ENCODE measurements at regions not wholly inside any gene's neighbourhood (a gene's known extent, or its start where the extent isn't known, plus 50 kb on each side); places are given as distances from the start of the nearest gene placed in this dataset.
A peak's percentile ranks its signal among the peaks of the same experiment; 100 is the strongest.
"Not testable (repeated sequence)": the region's sequence is repeated elsewhere in the genome, so short reads cannot be mapped to it uniquely, and the experiment has no call there.

DNA sequence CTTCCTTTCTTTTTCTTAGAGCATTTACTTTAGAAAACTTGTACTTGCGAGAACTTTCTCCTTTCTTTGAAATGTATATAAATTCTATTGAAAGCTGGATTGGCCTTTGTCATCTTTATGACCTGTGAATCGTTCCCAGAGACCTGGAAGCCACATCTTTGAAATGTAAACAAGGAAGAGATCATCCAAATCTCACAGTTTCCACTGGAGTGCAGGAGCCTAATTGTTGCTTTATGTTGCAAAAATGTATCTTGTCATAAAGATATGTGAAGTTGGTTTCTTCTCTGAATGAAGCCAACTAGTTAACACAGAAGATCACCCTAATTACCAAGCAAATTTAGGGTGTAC is 1101.8 kb downstream of the TAF11L14 start:
- Histone ChIP-seq H2AFZ (ENCODE audit: low read depth) (no peak overlapping the region), H3K27me3 (ENCODE audit: insufficient read depth, low read depth) (no peaks in the 10 kb centered on the region), H4K20me1 (ENCODE audit: insufficient read depth) (no peaks in the 10 kb centered on the region), H3K4me3 (IDR thresholded peaks at IDR 0.05; ENCODE audit: insufficient read depth, low read depth, low read length) (no peak overlapping the region), H3K79me2 (ENCODE audit: insufficient read depth, low read depth) (peaks cover 24% of the 10 kb centered on the region), H3K36me3 (ENCODE audit: insufficient read depth) (no peaks in the 10 kb centered on the region), H3K4me1 (ENCODE audit: low read depth, poor library complexity, severe bottlenecking) (peaks cover 22% of the 10 kb centered on the region), H3K27ac (no peak overlapping the region), H3K9ac (no peak overlapping the region), H3K4me2 (no peak overlapping the region)
- TF ChIP-seq, protein P1, sequence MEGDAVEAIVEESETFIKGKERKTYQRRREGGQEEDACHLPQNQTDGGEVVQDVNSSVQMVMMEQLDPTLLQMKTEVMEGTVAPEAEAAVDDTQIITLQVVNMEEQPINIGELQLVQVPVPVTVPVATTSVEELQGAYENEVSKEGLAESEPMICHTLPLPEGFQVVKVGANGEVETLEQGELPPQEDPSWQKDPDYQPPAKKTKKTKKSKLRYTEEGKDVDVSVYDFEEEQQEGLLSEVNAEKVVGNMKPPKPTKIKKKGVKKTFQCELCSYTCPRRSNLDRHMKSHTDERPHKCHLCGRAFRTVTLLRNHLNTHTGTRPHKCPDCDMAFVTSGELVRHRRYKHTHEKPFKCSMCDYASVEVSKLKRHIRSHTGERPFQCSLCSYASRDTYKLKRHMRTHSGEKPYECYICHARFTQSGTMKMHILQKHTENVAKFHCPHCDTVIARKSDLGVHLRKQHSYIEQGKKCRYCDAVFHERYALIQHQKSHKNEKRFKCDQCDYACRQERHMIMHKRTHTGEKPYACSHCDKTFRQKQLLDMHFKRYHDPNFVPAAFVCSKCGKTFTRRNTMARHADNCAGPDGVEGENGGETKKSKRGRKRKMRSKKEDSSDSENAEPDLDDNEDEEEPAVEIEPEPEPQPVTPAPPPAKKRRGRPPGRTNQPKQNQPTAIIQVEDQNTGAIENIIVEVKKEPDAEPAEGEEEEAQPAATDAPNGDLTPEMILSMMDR (conservative IDR thresholded peaks at IDR 0.05; ENCODE audit: low read depth, low read length), result no peak

DNA sequence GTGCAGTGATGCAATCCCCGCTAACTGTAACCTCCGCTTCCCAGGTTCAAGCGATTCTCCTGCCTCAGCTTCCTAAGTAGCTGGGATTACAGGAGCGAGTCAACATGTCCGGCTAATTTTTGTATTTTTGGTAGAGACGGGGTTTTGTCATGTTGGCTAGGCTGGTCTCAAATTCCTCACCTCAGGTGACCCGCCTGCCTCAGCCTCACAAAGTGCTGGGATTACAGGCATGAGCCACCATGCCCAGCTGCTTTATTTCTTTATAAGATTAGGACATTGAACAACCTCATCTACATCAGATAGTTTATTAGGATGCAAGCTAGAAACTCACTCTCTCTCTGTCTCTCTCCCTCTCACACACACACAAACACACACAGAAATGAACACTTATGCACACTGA is 1102.5 kb downstream of the TAF11L14 start:
- H4K20me1 ChIP-seq (ENCODE audit: insufficient read depth); H3K27me3 ChIP-seq (ENCODE audit: insufficient read depth, low read depth); H3K9ac ChIP-seq; H3K27ac ChIP-seq; H3K4me2 ChIP-seq; H2AFZ ChIP-seq (ENCODE audit: low read depth); H3K36me3 ChIP-seq (ENCODE audit: insufficient read depth); H3K4me3 ChIP-seq (IDR thresholded peaks at IDR 0.05; ENCODE audit: insufficient read depth, low read depth, low read length): not testable (repeated sequence)
- peaks cover 29% of the 10 kb centered on the region for H3K4me1 ChIP-seq (ENCODE audit: low read depth, poor library complexity, severe bottlenecking)
- H3K79me2 ChIP-seq (ENCODE audit: insufficient read depth, low read depth), result peaks cover 31% of the 10 kb centered on the region

DNA sequence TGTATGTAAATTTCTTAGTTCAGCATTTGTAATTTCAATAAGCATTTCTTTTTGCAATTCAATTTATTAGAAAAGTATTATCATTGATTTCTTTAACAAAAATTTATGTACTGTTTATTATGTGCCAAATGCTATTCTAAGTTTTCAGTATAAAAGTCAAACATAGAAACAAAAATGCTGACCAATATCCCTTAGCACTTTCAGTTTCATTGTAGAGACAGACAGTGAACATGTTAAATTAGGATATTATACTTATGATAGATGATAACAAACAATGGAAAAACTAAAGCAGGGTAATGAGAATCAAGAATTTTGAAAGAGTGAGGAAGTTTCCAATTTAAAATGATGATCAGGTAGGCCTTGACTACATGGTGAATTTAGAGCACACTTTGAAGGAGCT is 1106.0 kb downstream of the TAF11L14 start:
- H3K79me2 ChIP-seq (ENCODE audit: insufficient read depth, low read depth), result peaks cover 63% of the 10 kb centered on the region

DNA sequence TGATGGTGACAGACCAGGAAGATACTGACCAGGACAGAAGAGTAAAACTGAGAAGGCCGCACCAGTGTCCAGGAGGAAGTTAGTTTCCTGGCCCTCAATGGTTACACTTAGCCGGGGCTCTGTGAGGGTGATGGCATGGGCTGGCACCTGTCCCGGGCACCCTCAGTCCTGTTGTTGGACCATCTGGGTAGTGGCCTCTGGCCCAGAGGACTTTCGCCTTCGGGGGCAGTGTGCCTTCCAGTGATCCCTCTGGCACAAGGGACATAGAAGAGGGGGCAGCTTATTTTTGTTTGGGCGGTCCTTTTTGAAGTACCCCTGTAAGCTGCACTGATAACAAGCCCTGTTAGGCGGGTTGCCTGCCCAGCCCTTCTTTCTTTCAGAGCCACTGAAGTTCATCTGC is 1108.6 kb downstream of the TAF11L14 start:
- Histone ChIP-seq H3K4me3 (IDR thresholded peaks at IDR 0.05; ENCODE audit: insufficient read depth, low read depth, low read length) (no peak overlapping the region), H4K20me1 (ENCODE audit: insufficient read depth) (no peaks in the 10 kb centered on the region), H3K36me3 (ENCODE audit: insufficient read depth) (no peaks in the 10 kb centered on the region), H3K9ac (no peak overlapping the region), H3K4me2 (no peak overlapping the region), H3K79me2 (ENCODE audit: insufficient read depth, low read depth) (peaks cover 67% of the 10 kb centered on the region), H2AFZ (ENCODE audit: low read depth) (no peak overlapping the region), H3K27ac (no peak overlapping the region), H3K27me3 (ENCODE audit: insufficient read depth, low read depth) (no peaks in the 10 kb centered on the region), H3K4me1 (ENCODE audit: low read depth, poor library complexity, severe bottlenecking) (peaks cover 66% of the 10 kb centered on the region)
- TF ChIP-seq, protein P1 (conservative IDR thresholded peaks at IDR 0.05; ENCODE audit: low read depth, low read length), result no peak

More for the DNA sequence above, 1106.0 kb downstream of the TAF11L14 start:
- H4K20me1 ChIP-seq (ENCODE audit: insufficient read depth), result no peaks in the 10 kb centered on the region
- no peak overlapping the region for H3K9ac ChIP-seq
- no peak overlapping the region for H2AFZ ChIP-seq (ENCODE audit: low read depth)
- 0 out of 2 replicates have a peak overlapping the region, but pooled peaks have one; percentile 3 for H3K27ac ChIP-seq
- TF ChIP-seq, protein P1 (conservative IDR thresholded peaks at IDR 0.05; ENCODE audit: low read depth, low read length), result no peak
- H3K36me3 ChIP-seq (ENCODE audit: insufficient read depth), result no peaks in the 10 kb centered on the region
- peak overlapping the region; percentile 54 for H3K4me2 ChIP-seq
- no peak overlapping the region for H3K4me3 ChIP-seq (IDR thresholded peaks at IDR 0.05; ENCODE audit: insufficient read depth, low read depth, low read length)
- H3K27me3 ChIP-seq (ENCODE audit: insufficient read depth, low read depth), result no peaks in the 10 kb centered on the region
- H3K4me1 ChIP-seq (ENCODE audit: low read depth, poor library complexity, severe bottlenecking), result peaks cover 51% of the 10 kb centered on the region

DNA sequence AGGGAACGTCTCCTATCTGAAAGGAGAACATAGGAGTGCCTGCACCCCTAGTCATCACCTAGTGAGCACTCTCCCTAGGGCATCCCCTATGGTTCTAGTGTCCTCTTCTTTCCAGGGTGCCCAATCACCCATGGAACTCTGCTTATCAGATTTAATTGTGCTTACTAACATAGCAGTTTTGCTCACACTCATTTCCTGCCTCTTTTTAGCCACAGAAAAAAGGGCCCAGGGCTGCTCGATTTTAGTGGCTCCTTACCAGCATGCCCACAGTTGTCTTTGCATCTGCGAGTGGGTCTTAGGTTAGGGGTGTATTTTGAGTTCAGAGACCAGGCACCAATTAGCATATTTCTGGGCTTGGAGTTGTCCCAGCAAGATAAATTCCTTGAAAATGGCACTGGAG is 1110.2 kb downstream of the TAF11L14 start:
- Histone ChIP-seq H3K4me2 (peak overlapping the region; percentile 89), H3K27me3 (ENCODE audit: insufficient read depth, low read depth) (no peaks in the 10 kb centered on the region), H3K36me3 (ENCODE audit: insufficient read depth) (no peaks in the 10 kb centered on the region), H4K20me1 (ENCODE audit: insufficient read depth) (no peaks in the 10 kb centered on the region), H2AFZ (ENCODE audit: low read depth) (peak overlapping the region; percentile 55; the same call in 1 of the 2 replicates), H3K27ac (peak overlapping the region; percentile 97), H3K79me2 (ENCODE audit: insufficient read depth, low read depth) (peaks cover 59% of the 10 kb centered on the region), H3K4me3 (IDR thresholded peaks at IDR 0.05; ENCODE audit: insufficient read depth, low read depth, low read length) (no peak overlapping the region), H3K9ac (peak overlapping the region; percentile 95; the same call in 1 of the 2 replicates), H3K4me1 (ENCODE audit: low read depth, poor library complexity, severe bottlenecking) (peaks cover 60% of the 10 kb centered on the region)
- TF ChIP-seq, protein P1 (conservative IDR thresholded peaks at IDR 0.05; ENCODE audit: low read depth, low read length), result no peak
